SK-N-SH (cell line): ENCODE measurements at regions not wholly inside any gene's neighbourhood (a gene's known extent, or its start where the extent isn't known, plus 50 kb on each side); places are given as distances from the start of the nearest gene placed in this dataset.

ENCODE experiments used
- CTCF ChIA-PET: fragments of 300-600, 350-600 bp; formaldehyde crosslinking; extraction: SDS; loops from one replicate; lab custom pipeline; 2021; lab: Yijun Ruan, JAX
- POLR2A ChIA-PET: fragments of 350-600 bp; sonication (Branson Sonifier 250); formaldehyde crosslinking; extraction: SDS; loops from one replicate; lab custom pipeline; 2020; ENCODE audit warnings: antibody characterized with exemption, inconsistent platforms; lab: Yijun Ruan, JAX
- DNase-seq: peaks from one replicate; pipeline ENCODE4 v3.0.0; 2012
- H2AFZ ChIP-seq: fragments of 200-600 bp; sonication (generic); 2 replicates; pipeline ENCODE4 v1.8.1; 2016; ENCODE audit warnings: antibody characterized with exemption, mild to moderate bottlenecking, low read depth
- H3F3A ChIP-seq: fragments of 200-600 bp; sonication (generic); replicated peaks from 2 replicates; pipeline ENCODE3; 2016; ENCODE audit warnings: antibody characterized with exemption, mild to moderate bottlenecking; ENCODE audit not compliant: insufficient read depth
- H3K27ac ChIP-seq, 2 experiments: fragments of 200-500 bp in 1 of 2; fragments of 200-600 bp in 1 of 2; sonication (Bioruptor generic) in 1 of 2; sonication (generic), shearing (Covaris generic) in 1 of 2; 2 replicates each; pipeline versions ENCODE4 v1.5.1 to v1.6.1; 2014 to 2016; ENCODE audit warnings: low read depth in 2 of 2, inconsistent platforms in 1 of 2, low read length in 1 of 2, mild to moderate bottlenecking in 1 of 2, mixed read lengths in 1 of 2
- H3K27me3 ChIP-seq: fragments of 200-600 bp; sonication (generic), shearing (Covaris generic); 2 replicates; pipeline ENCODE4 v1.6.1; 2016; ENCODE audit warnings: mixed run types; ENCODE audit not compliant: insufficient read depth
- H3K36me3 ChIP-seq, 2 experiments: fragments of 200-500 bp in 1 of 2; fragments of 200-600 bp in 1 of 2; sonication (Bioruptor generic) in 1 of 2; sonication (generic) in 1 of 2; replicated peaks in 1 of 2; 2 replicates each; pipeline versions ENCODE3 to v1.5.1; 2014 to 2016; ENCODE audit warnings: low read length in 1 of 2, mild to moderate bottlenecking in 1 of 2; ENCODE audit not compliant: insufficient read depth in 2 of 2, control insufficient read depth in 1 of 2
- H3K4me1 ChIP-seq, 2 experiments: fragments of 200-500 bp in 1 of 2; fragments of 200-600 bp in 1 of 2; sonication (Bioruptor generic) in 1 of 2; sonication (generic), shearing (Covaris generic) in 1 of 2; 2 replicates each; pipeline versions ENCODE4 v1.5.1 to v1.6.1; 2014 to 2016; ENCODE audit warnings: low read depth in 1 of 2, low read length in 1 of 2, mixed run types in 1 of 2; ENCODE audit not compliant: insufficient read depth in 2 of 2, control insufficient read depth in 1 of 2
- H3K4me2 ChIP-seq: fragments of 200-600 bp; sonication (generic), shearing (Covaris generic); 2 replicates; pipeline ENCODE4 v1.6.1; 2017; ENCODE audit warnings: mixed run types
- H3K4me3 ChIP-seq, 2 experiments: fragments of 200-500 bp in 1 of 2; fragments of 200-600 bp in 1 of 2; sonication (Bioruptor generic) in 1 of 2; sonication (generic), shearing (Covaris generic) in 1 of 2; 2 replicates each; pipeline versions ENCODE4 v1.5.1 to v1.8.1; 2014 to 2016; ENCODE audit warnings: low read depth in 2 of 2, inconsistent platforms in 1 of 2, low read length in 1 of 2, mild to moderate bottlenecking in 1 of 2, mixed read lengths in 1 of 2, moderate library complexity in 1 of 2
- H3K79me2 ChIP-seq: fragments of 200-600 bp; sonication (generic); 2 replicates; pipeline ENCODE4 v1.8.1; 2017; ENCODE audit warnings: mild to moderate bottlenecking; ENCODE audit not compliant: insufficient read depth
- H3K9ac ChIP-seq: fragments of 200-600 bp; sonication (generic); 2 replicates; pipeline ENCODE4 v1.6.1; 2017; ENCODE audit warnings: mixed run types
- H3K9me2 ChIP-seq: fragments of 200-600 bp; sonication (generic); 2 replicates; pipeline ENCODE4 v1.6.1; 2017; ENCODE audit warnings: mixed run types
- H3K9me3 ChIP-seq: fragments of 200-600 bp; sonication (generic); 2 replicates; pipeline ENCODE4 v1.6.1; 2017; ENCODE audit warnings: mixed run types, mild to moderate bottlenecking, moderate library complexity
- H4K20me1 ChIP-seq: fragments of 200-600 bp; sonication (generic); 2 replicates; pipeline ENCODE4 v1.6.1; 2017; ENCODE audit warnings: mild to moderate bottlenecking, mixed run types; ENCODE audit not compliant: insufficient read depth
- CHD2 ChIP-seq: fragments of 150-350 bp; IDR thresholded peaks from 2 replicates; pipeline ENCODE4 v1.6.1; 2018; ENCODE audit warnings: low read length; ENCODE audit not compliant: partially characterized antibody
- EP300 ChIP-seq, 2 experiments: IDR thresholded peaks; 2 replicates each; pipeline versions ENCODE4 v1.4.0 to v1.6.1; 2012; ENCODE audit warnings: borderline replicate concordance in 1 of 2, low read depth in 1 of 2, low read length in 1 of 2
- EZH2phosphoT487 ChIP-seq: fragments of 200-600 bp; sonication (generic); IDR thresholded peaks from 2 replicates; pipeline ENCODE4 v1.6.1; 2017; ENCODE audit warnings: low read depth, mixed run types, mild to moderate bottlenecking, antibody characterized with exemption, moderate library complexity, borderline replicate concordance
- FOXJ3 ChIP-seq: sonication (generic); formaldehyde crosslinking; IDR thresholded peaks from 2 replicates; pipeline ENCODE4 v1.5.1; 2020; ENCODE audit warnings: mild to moderate bottlenecking, missing genetic modification reagents
- GABPA ChIP-seq: IDR thresholded peaks from 2 replicates; pipeline ENCODE4 v1.4.0; 2012; ENCODE audit warnings: low read depth, mild to moderate bottlenecking
- MAX ChIP-seq: IDR thresholded peaks from 2 replicates; pipeline ENCODE4 v1.4.0; 2012; ENCODE audit warnings: low read depth
- MXI1 ChIP-seq: IDR thresholded peaks from 2 replicates; pipeline ENCODE4 v1.6.1; 2012; ENCODE audit warnings: mild to moderate bottlenecking, low read depth, low read length, improper control_type of control experiment
- RCOR1 ChIP-seq: fragments of 150-350 bp; IDR thresholded peaks from 2 replicates; pipeline ENCODE4 v1.6.1; 2017; ENCODE audit warnings: antibody characterized with exemption, low read length
- RFX5 ChIP-seq: IDR thresholded peaks from 2 replicates; pipeline ENCODE4 v1.6.1; 2012; ENCODE audit warnings: mild to moderate bottlenecking, improper control_type of control experiment, low read length
- SIN3A ChIP-seq: IDR thresholded peaks from 2 replicates; pipeline ENCODE4 v1.6.1; 2012; ENCODE audit warnings: low read depth, mild to moderate bottlenecking, low read length, moderate library complexity, borderline replicate concordance
- TAF1 ChIP-seq: IDR thresholded peaks from 2 replicates; pipeline ENCODE4 v1.6.1; 2012; ENCODE audit warnings: low read depth, mild to moderate bottlenecking, low read length, moderate library complexity, borderline replicate concordance
- WGBS: methylation state at CpG from one replicate; pipeline ENCODE4 v1.1.6; 2017; ENCODE audit warnings: low lambda C conversion rate; 5-methylcytosine and 5-hydroxymethylcytosine counted together
- TF ChIP-seq, protein P1 (sequence below): IDR thresholded peaks from 2 replicates; pipeline ENCODE4 v1.6.1; 2012; ENCODE audit warnings: mild to moderate bottlenecking, low read depth, low read length, moderate library complexity
- TF ChIP-seq, protein P2 (sequence below): fragments of 150-350 bp; IDR thresholded peaks from 2 replicates; pipeline ENCODE4 v1.6.1; 2017; ENCODE audit warnings: antibody characterized with exemption, low read length, low read depth, borderline replicate concordance

DNA sequence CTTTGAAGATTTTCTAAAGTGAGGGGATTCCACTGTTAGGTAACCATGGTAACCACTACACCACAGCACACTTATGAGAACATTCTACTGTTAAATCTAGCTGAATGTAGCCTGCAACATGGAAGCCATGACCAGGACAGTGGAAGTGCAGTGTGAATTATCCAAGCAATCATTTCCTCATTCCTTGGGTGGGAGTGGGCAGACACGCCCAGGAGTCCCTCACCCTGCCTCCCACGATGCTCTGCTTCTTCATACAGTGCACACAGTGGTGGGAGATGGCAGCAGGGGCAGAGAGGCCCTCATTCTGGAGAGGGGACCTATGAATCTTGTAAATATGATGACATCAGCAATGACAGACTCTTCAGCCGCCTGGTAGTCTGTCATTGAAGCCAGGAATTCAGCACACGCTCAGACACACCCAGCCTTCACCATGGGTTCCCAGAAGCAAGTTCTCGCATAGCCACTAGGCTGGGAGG, 70.1 kb upstream of the HOXC13 start (continued):
- TF ChIP-seq, protein P1, sequence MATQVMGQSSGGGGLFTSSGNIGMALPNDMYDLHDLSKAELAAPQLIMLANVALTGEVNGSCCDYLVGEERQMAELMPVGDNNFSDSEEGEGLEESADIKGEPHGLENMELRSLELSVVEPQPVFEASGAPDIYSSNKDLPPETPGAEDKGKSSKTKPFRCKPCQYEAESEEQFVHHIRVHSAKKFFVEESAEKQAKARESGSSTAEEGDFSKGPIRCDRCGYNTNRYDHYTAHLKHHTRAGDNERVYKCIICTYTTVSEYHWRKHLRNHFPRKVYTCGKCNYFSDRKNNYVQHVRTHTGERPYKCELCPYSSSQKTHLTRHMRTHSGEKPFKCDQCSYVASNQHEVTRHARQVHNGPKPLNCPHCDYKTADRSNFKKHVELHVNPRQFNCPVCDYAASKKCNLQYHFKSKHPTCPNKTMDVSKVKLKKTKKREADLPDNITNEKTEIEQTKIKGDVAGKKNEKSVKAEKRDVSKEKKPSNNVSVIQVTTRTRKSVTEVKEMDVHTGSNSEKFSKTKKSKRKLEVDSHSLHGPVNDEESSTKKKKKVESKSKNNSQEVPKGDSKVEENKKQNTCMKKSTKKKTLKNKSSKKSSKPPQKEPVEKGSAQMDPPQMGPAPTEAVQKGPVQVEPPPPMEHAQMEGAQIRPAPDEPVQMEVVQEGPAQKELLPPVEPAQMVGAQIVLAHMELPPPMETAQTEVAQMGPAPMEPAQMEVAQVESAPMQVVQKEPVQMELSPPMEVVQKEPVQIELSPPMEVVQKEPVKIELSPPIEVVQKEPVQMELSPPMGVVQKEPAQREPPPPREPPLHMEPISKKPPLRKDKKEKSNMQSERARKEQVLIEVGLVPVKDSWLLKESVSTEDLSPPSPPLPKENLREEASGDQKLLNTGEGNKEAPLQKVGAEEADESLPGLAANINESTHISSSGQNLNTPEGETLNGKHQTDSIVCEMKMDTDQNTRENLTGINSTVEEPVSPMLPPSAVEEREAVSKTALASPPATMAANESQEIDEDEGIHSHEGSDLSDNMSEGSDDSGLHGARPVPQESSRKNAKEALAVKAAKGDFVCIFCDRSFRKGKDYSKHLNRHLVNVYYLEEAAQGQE = no peak
- TF ChIP-seq GABPA (no peak), MXI1 (no peak)
- TF ChIP-seq, all 33 proteins: peak for 0

DNA sequence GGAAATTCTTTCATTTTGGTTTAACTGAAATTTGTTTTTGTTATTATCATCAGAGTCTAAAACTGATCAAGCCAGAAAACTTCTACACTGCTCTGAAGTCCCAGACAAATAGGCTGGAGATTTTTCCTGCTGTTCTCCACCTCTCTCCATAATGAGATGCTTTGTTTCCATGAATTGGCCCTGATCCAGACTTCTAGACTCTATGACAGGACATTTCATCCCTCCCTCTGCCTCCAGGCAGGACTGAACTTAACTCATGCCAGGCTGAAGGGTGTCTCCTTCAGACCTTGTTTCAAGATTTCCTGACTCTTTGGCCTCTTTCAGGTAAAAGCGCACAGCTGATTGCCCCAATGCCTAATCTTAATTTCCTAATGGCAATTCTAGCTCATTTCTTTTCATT, 69.1 kb upstream of the HOXC13 start:
- no peak for DNase-seq
- H2AFZ ChIP-seq = no peak overlapping the region
- no peaks in the 10 kb centered on the region for H3F3A ChIP-seq
- H3K36me3 ChIP-seq = no peaks in the 10 kb centered on the region
- H3K27ac ChIP-seq = no peak overlapping the region
- no peaks in the 10 kb centered on the region for H3K9me2 ChIP-seq
- peaks cover 27% of the 10 kb centered on the region; the same call in 1 of the 2 replicates for H3K27me3 ChIP-seq
- no peak overlapping the region for H3K4me3 ChIP-seq
- H3K79me2 ChIP-seq = no peaks in the 10 kb centered on the region
- no peaks in the 10 kb centered on the region for H3K9me3 ChIP-seq
- no peaks in the 10 kb centered on the region for H3K4me1 ChIP-seq
- CTCF ChIA-PET = interaction anchor here (1.1 kb wide), 1 partner anchor 15 kb away, joined by 3 read pairs; no protein-coding TSS in a partner anchor
- POLR2A ChIA-PET = no interaction called here
- H4K20me1 ChIP-seq = no peaks in the 10 kb centered on the region
- TF ChIP-seq CHD2 (no peak), SIN3A (no peak), MAX (no peak), RCOR1 (no peak), FOXJ3 (no peak), TAF1 (no peak), EZH2phosphoT487 (no peak), RFX5 (no peak), EP300 (IDR thresholded peaks at IDR 0.05; ENCODE audit: borderline replicate concordance in 1 of 2, low read depth in 1 of 2, low read length in 1 of 2) (no peak)
- TF ChIP-seq, protein P2, sequence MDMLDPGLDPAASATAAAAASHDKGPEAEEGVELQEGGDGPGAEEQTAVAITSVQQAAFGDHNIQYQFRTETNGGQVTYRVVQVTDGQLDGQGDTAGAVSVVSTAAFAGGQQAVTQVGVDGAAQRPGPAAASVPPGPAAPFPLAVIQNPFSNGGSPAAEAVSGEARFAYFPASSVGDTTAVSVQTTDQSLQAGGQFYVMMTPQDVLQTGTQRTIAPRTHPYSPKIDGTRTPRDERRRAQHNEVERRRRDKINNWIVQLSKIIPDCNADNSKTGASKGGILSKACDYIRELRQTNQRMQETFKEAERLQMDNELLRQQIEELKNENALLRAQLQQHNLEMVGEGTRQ = no peak
- WGBS = 59% methylated on average over 1 of the region's 1 CpG
- H3K4me2 ChIP-seq = no peak overlapping the region
- no peak overlapping the region for H3K9ac ChIP-seq
